Pons (tissue), 1 donor: ENCODE measurements at regions not wholly inside any gene's neighbourhood (a gene's known extent, or its start where the extent isn't known, plus 50 kb on each side); places are given as distances from the start of the nearest gene placed in this dataset.
"Not testable (repeated sequence)": the region's sequence is repeated elsewhere in the genome, so short reads cannot be mapped to it uniquely, and the experiment has no call there.

Experiments used
- DNase-seq: peaks from one replicate; pipeline ENCODE4 v3.0.0-alpha.2; 2016; ENCODE audit warnings: low spot score

- no peak for DNase-seq
These were observed 164.2 kb upstream of the C1orf174 start for GRCh38 chr1:4064150-4064889.

DNA sequence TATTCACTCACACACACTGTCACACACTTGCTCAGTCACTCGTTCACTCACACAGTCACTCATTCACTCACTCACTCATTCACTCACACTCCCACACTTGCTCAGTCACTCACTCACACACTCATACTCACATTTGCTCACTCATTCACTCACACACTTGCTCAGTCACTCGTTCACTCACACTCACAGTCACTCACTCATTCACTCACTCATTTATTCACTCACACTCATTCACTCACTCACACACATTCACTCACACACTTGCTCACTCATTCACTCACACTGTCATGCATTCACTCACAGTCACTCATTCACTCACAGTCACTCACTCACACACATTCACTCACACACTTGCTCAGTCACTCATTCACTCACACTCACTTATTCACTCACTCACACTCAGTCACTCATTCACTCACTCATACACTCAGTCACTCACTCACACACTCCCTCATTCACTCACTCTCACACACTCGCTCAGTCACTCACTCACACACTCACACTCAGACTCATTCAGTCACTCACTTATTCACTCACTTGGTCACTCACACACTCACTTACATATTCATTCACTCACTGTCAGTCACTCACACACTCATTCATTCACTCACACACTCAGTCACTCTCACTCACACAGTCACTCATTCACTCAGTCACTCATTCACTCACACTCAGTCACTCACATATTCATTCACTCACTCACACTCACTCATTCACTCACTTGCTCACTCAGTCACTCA, 167.0 kb upstream of the C1orf174 start:
- DNase-seq: no peak

DNA sequence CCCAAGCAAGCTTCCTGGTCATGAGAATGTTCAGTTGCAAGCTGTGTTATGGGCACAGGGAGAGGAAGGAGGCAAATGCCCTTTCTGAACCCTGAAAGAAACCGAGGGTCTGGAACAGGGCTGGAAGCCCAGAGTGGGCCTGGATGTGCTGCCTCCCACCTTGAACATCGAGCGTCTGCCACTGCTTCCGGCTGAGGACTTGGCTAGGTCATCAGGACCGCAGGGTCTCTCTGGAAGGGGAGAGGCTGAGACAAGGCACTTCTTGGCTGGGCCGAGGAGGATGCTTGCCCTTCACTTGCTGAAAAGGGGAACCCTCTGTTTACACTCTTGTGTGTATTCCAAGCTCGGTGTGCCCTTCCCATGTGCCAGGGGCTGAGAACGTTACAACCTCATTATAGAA, 168.0 kb upstream of the C1orf174 start:
- no peak for DNase-seq

GRCh38 chr1:4071653-4072052, 171.6 kb upstream of the C1orf174 start:
- DNase-seq: no peak

DNA sequence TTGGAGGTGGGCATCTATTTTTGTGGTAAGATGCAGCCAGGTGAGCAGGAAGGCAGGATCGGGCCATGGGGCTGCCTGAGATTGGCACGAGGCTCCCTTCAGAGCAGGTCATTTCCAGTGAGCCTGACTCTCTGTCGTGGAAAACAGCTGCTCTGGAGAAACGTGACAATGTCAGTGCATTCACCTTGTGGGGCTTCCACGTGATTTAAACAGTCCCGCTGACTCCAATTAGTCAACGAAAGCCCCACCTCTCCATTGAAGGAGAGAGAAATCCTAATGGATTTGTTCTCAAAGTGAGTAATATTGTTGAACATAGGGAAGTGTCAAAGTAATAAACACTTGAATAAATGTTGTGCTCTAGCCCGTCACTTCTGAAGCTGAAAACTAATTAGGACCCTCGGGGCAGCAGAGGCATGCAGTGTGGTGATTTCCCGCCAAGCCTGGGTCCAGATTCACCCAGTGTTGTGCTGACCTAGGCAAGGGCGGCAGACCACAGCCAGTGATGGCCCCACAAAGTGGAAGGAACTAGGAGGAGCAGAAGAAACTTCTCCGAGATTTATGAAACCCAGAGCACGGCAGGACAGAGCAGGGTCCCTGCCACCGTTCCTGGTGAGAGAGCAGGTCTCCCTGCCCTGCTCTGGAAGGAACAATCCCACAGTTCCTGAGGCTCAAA, 172.5 kb upstream of the C1orf174 start:
- no peak for DNase-seq

- DNase-seq: no peak
These were observed 175.6 kb upstream of the C1orf174 start for GRCh38 chr1:4075436-4076225.

GRCh38 chr1:4076346-4076745, 176.3 kb upstream of the C1orf174 start:
- DNase-seq: no peak

- DNase-seq: not testable (repeated sequence)
These were observed 178.3 kb upstream of the C1orf174 start for GRCh38 chr1:4078091-4078962.

DNA sequence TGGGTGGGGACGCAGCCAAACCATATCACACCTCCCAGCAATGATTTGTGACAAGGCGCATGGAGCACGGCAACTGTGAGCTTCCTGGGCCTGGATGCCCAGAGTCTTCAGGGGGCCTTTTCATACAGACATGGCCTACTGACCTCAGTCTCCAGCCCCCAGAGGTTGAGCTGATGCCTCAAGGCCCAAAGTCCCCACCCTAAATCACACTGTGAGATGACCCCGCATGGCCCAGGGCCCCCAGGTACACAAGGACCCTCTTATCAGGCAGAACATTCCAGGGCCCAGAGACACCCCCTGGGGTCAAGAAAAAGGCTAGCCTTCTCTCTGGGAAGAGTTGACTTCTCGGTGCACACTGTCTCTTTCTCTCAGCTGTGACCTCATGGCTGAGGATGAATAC, 179.7 kb upstream of the C1orf174 start:
- no peak for DNase-seq

GRCh38 chr1:4081806-4082711, 182.0 kb upstream of the C1orf174 start:
- DNase-seq: no peak

DNA sequence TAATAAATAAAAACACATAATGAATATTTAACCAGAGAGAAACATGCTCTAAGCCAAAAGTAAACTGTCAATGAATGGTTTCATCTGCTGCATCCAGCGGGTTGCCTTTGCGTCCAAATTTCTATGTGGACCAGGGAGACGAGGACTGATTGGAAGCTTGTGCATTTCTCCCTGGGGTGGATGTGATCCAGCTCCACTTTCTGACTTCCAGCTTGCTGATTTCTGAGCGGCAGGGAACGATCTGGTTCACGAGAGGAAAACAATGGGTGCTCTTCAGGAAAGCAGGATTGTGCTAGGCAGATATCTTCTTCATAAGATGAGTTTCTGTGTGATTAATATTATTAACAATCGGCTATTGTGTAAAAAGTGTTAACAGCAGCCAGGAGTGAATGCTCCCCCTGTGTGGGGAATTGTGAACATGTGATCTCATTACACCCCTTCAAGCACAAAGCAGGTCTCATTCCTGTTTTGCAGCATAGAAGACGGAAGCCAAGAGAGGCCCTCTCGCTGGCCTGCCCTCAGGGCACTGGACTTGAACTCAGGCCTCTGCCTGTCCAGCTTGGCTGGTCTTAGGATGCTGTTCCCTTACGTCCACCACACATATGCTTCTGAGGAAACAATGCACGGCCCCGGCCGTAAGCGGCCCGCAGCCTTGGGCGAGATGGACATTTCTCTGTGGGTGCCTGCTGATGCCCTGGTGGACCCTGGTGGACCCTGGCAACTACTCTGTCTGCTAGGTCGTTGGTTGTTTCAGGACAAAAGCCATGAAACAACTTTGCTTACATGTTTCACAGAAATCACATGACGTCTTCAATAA, 183.4 kb upstream of the C1orf174 start:
- DNase-seq: no peak

DNA sequence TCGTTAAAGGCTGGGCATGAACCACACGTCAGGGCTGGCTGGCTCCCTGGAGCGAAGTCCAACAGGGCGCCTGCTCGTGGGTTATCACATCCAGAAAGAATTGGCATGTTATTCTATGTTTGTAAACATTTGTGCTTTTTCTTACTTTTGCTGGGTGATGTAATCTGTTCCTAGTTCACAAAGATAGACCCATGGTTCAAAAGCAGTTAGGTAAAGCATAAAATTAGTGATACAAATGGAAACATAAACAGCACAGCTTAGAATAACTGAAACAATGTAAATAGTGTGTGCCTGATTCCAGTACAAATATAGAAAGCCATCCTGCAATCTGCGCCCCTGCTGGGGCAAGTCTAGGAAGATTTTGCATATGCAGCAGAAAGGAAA, 184.0 kb upstream of the C1orf174 start:
- no peak for DNase-seq

- no peak for DNase-seq
These were observed 184.4 kb upstream of the C1orf174 start for GRCh38 chr1:4084446-4084845.

- DNase-seq: no peak
These were observed 184.8 kb upstream of the C1orf174 start for GRCh38 chr1:4084896-4085295.

GRCh38 chr1:4085546-4085945, 185.5 kb upstream of the C1orf174 start:
- DNase-seq: no peak

GRCh38 chr1:4086085-4086850, 186.2 kb upstream of the C1orf174 start:
- no peak for DNase-seq

DNA sequence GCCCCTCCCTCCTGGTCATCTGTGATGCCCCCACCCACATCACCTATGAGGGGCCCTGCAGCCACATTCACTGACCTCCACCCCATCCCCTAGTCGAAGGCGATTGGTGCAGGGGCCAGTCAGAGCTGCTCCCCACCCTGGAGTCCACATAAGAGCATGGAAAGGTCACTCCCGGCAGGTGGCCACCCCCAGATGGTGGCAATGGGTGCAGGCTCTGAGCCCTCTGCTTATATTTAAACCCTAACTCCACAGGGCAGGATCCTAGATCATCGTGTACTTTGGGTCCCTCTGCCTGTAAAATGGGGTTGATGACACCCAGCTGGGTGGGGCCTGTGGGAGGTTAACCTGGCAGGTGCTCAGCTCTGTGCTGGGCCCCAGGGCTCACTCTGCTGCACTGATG, 186.8 kb upstream of the C1orf174 start:
- no peak for DNase-seq
